ENCODE measurements at regions not wholly inside any gene's neighbourhood (a gene's known extent, or its start where the extent isn't known, plus 50 kb on each side); places are given as distances from the start of the nearest gene placed in this dataset.

DNA sequence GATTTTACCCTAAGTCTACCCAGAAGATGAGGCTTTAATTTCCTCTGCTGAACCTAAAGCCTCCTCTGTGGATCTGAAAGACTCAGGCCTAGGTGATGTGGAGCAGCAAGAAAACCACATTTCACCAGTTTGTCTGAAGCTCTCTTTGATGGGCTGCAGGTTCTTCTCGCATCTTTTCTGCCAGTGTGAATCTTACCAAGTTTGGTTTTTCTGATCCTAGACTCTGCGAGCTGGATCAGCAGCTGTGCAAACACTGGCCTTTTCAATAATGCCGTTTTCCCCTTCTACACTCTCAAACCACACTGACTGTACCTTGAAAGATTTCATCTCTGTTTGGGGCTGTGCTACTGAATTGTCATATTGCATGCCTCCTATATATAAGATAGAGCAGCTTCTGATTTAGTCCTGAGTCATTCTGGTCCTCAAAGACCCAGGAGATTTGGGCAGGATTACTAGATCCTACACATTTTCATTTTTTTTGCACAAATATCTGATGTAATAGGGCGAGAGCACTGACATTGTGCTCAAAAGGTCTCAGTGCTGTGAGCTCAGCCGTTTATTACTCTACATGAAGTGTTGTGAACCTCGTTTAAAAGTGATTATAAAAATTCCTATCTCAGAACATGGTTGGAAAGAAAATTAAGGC is 133.6 kb upstream of the FAM9C start:
- TF ChIP-seq, protein P1, sequence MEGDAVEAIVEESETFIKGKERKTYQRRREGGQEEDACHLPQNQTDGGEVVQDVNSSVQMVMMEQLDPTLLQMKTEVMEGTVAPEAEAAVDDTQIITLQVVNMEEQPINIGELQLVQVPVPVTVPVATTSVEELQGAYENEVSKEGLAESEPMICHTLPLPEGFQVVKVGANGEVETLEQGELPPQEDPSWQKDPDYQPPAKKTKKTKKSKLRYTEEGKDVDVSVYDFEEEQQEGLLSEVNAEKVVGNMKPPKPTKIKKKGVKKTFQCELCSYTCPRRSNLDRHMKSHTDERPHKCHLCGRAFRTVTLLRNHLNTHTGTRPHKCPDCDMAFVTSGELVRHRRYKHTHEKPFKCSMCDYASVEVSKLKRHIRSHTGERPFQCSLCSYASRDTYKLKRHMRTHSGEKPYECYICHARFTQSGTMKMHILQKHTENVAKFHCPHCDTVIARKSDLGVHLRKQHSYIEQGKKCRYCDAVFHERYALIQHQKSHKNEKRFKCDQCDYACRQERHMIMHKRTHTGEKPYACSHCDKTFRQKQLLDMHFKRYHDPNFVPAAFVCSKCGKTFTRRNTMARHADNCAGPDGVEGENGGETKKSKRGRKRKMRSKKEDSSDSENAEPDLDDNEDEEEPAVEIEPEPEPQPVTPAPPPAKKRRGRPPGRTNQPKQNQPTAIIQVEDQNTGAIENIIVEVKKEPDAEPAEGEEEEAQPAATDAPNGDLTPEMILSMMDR (IDR thresholded peaks at IDR 0.05; ENCODE audit: insufficient read depth, low read length, poor library complexity, severe bottlenecking): no peak
- DNase-seq (ENCODE audit: low read depth): no peak
- H3K27me3 ChIP-seq (ENCODE audit: control insufficient read depth, insufficient read depth, low read length): no peaks in the 10 kb centered on the region
- no peaks in the 10 kb centered on the region for H3K36me3 ChIP-seq (ENCODE audit: control insufficient read depth, insufficient read depth, low read length)
- no peak overlapping the region for H3K4me3 ChIP-seq (ENCODE audit: low read depth, low read length)

DNA sequence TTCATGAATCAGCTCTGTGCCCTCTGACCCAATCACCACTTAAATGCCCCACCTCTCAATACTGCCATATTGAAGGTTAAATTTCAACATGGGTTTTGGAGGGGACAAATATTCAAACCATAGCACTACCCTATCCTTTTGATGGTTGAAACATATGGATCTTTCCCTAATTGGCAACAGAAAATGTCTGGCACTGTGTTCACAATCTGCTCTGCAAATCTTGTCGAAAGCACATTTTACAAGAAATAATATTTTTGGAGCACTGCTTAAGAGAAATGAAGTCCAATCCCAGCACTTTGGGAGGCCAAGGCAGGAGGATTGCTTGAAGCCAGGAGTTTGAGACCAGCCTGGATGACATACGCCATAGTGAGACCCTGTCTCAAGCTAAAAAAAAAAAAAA is 130.6 kb upstream of the FAM9C start:
- TF ChIP-seq, protein P1 (IDR thresholded peaks at IDR 0.05; ENCODE audit: insufficient read depth, low read length, poor library complexity, severe bottlenecking): no peak
- DNase-seq (ENCODE audit: low read depth): no peak
- H3K36me3 ChIP-seq (ENCODE audit: control insufficient read depth, insufficient read depth, low read length): no peaks in the 10 kb centered on the region
- no peak overlapping the region for H3K4me3 ChIP-seq (ENCODE audit: low read depth, low read length)
- H3K27me3 ChIP-seq (ENCODE audit: control insufficient read depth, insufficient read depth, low read length): no peaks in the 10 kb centered on the region

DNA sequence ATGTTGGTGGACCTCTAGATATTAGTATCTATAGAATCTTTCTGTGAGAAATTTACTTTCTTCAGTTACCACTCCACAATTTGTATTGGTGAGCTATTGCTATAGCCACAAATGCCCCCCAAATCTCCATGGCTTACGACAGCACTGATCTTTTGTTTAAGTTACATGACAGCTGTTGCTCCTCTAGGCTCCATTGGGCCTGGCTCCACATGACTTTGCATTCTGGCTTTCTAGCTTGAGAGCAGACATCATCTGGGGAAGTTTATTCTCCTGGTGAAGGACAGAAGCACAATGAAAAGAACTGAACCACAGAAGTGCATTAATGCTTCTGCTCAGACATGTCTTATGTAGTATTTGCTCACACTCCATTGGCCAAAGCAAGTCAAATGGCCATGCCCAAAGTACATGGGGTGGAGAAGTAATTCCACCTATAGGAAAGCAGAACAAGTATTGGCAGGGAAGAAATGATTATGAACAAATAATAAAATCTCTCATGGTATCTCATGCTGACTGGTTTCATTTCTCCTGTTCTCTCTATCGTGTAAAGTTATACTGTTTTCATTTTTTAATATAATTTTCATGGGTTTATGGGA is 126.6 kb upstream of the FAM9C start:
- TF ChIP-seq, protein P1 (IDR thresholded peaks at IDR 0.05; ENCODE audit: insufficient read depth, low read length, poor library complexity, severe bottlenecking): no peak
- H3K4me3 ChIP-seq (ENCODE audit: low read depth, low read length): no peak overlapping the region
- no peak for DNase-seq (ENCODE audit: low read depth)
- no peaks in the 10 kb centered on the region for H3K27me3 ChIP-seq (ENCODE audit: control insufficient read depth, insufficient read depth, low read length)
- H3K36me3 ChIP-seq (ENCODE audit: control insufficient read depth, insufficient read depth, low read length): no peaks in the 10 kb centered on the region

DNA sequence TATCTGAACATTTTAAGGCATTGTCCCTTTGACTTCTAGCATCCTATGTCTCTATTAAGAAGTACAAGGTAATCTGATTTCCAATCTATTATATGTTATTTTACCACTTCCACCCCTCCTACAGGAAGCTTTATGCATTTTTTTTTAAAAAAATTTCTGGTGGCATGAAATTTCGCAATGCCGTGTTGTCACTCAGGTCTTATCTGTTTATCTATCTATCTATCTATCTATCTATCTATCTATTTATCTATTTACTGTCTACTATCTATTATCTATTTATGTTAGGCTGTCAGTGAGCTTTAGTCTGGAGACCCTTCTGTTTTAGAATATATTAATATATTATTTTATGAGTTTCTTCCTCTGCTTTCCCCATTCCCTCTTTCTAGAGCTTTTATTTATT is 125.3 kb upstream of the FAM9C start:
- Histone ChIP-seq H3K27me3 (ENCODE audit: control insufficient read depth, insufficient read depth, low read length) (no peaks in the 10 kb centered on the region), H3K4me3 (ENCODE audit: low read depth, low read length) (no peak overlapping the region), H3K36me3 (ENCODE audit: control insufficient read depth, insufficient read depth, low read length) (no peaks in the 10 kb centered on the region)
- TF ChIP-seq, protein P1 (IDR thresholded peaks at IDR 0.05; ENCODE audit: insufficient read depth, low read length, poor library complexity, severe bottlenecking): no peak
- DNase-seq (ENCODE audit: low read depth): no peak

DNA sequence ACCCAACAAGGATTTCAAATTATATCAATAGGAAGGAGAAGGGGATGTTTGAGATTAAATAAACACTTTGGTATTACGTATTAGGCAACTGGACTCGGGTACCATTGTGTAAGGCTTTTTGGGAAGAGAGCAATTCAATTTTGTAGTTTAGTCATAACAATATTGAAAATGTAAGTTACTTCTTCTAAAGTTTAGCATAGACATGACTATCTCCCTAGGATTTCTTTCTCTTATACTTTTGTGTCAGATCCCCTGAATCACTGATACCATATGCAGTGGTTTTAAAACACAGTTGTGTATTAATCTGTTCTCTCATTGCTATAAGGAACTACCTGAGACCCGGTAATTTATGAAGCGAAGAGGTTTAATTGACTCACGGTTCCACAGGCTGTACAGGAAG is 123.8 kb upstream of the FAM9C start:
- H3K36me3 ChIP-seq (ENCODE audit: control insufficient read depth, insufficient read depth, low read length): no peaks in the 10 kb centered on the region
- H3K27me3 ChIP-seq (ENCODE audit: control insufficient read depth, insufficient read depth, low read length): no peaks in the 10 kb centered on the region
- TF ChIP-seq, protein P1 (IDR thresholded peaks at IDR 0.05; ENCODE audit: insufficient read depth, low read length, poor library complexity, severe bottlenecking): no peak
- no peak for DNase-seq (ENCODE audit: low read depth)
- H3K4me3 ChIP-seq (ENCODE audit: low read depth, low read length): no peak overlapping the region

Measured in kidney epithelial cell (primary cell).